GM12873 (cell line): ENCODE measurements at regions not wholly inside any gene's neighbourhood (a gene's known extent, or its start where the extent isn't known, plus 50 kb on each side); places are given as distances from the start of the nearest gene placed in this dataset.

Source experiments
- TF ChIP-seq, protein P1 (sequence below): IDR thresholded peaks from 2 replicates; pipeline ENCODE4 v1.5.1; 2012; ENCODE audit warnings: low read depth, mild to moderate bottlenecking, moderate library complexity, low read length, control low read depth; ENCODE audit not compliant: insufficient read depth; ENCODE audit errors: missing control alignments

DNA sequence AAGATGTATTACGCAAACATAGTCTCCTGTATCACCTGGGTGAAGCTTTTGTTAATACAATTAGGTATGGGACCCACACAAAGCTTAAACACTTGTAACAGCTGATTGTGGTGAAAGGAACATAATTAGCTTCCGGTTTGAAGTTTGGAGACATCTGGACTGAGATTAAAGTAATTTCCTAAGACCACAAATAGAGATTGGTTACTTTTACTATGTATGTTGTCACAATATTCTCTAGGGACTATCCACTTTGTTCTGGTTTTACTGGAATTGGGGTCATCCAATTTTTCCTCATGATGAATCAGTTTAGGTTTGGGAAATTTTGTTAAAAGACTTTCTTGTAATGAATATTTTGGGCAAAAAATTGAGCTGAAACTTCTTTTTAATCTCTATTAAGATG is 71.8 kb upstream of the SAMSN1 start:
- TF ChIP-seq, protein P1, sequence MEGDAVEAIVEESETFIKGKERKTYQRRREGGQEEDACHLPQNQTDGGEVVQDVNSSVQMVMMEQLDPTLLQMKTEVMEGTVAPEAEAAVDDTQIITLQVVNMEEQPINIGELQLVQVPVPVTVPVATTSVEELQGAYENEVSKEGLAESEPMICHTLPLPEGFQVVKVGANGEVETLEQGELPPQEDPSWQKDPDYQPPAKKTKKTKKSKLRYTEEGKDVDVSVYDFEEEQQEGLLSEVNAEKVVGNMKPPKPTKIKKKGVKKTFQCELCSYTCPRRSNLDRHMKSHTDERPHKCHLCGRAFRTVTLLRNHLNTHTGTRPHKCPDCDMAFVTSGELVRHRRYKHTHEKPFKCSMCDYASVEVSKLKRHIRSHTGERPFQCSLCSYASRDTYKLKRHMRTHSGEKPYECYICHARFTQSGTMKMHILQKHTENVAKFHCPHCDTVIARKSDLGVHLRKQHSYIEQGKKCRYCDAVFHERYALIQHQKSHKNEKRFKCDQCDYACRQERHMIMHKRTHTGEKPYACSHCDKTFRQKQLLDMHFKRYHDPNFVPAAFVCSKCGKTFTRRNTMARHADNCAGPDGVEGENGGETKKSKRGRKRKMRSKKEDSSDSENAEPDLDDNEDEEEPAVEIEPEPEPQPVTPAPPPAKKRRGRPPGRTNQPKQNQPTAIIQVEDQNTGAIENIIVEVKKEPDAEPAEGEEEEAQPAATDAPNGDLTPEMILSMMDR: no peak

DNA sequence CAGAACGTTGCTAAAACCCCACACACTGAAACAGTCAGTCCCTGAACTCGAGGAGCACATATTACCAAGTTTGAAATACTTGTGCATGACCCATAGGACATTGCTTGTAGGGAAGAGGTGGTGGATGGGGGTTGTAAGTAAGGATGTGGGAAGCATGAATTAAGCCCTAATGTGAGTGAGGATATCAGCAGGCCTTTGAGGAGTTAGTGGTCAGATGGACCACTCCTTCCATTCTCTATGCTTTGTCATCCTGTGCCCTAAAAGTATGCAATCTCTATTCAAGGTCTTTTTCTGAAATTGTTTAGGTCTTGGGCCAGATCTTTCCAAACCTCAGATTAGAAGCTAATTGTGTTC is 70.9 kb upstream of the SAMSN1 start:
- TF ChIP-seq, protein P1: no peak

DNA sequence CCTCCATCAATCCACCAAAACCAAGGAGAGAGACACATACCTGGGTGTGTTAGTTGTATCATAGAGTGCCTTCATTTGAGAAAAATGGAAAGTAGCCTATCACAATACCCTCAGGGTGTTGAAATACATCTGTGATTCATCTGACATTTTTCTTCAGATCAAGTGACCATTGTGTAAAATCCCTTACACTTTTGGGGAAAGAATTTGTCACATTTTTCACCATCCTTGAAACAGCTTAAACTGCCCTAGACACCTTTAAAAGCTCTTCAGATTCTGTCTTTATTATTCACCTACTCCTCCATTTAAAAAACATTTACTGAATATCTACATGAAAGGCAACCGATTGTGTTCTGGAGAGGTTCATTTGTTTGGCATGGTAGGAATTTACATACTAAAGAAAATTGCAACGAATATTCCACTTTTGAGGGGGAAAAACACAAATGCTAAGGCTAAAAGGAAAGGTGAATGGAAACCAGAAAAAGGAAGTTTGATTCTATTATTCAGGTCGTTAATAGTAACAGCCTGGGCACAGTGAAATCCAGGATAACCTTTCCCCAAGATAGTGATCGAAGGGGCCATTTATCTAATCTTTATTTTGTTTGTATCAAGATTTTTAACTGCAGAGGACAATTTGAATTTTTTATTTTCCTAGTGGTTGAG is 70.4 kb upstream of the SAMSN1 start:
- TF ChIP-seq, protein P1: no peak

DNA sequence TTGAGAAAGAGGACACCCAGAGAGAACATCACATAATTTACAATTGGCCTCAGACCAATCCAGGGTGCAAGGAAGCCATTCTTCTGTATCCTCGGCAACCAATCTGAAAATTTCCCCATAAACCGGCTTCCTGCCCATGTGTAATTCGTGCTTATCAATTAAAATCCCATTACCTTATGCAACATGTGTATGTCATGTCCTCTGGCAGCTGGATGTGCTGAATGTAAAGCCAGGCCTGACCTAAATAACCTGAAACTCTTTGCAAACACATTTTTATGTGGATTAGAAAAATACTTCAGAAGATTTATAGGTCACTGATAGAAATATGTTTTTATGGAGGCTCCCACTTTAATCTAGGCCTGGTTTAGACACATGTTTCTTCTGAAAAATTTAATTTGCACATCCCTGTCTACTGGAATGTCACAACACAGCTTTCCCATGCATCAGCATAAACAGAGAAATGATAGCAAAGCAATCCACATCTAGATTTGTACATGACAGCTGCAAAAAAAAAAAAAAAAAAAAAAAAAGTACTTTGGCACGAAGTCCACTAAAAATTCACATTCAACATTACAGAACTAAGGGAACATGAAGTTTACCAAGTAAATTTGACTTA is 69.4 kb upstream of the SAMSN1 start:
- TF ChIP-seq, protein P1: no peak

DNA sequence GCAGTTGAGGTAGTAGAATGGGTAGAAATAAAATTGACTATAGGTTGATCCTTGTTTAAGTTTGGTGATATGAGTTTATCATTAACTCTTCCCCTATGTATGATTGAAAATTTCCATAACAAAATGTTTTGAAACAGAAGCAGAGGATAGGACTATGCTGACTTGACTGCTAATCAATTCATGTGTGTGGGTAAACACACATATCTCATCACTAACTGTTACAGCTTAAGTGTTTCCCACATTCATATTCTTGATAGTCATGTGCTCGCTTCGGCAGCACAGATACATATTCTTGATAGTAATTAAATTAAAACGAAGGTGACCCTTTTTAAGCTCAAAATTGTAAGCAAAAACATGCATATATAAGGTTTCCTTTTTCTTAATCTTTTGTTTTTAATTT is 68.2 kb upstream of the SAMSN1 start:
- TF ChIP-seq, protein P1: no peak

DNA sequence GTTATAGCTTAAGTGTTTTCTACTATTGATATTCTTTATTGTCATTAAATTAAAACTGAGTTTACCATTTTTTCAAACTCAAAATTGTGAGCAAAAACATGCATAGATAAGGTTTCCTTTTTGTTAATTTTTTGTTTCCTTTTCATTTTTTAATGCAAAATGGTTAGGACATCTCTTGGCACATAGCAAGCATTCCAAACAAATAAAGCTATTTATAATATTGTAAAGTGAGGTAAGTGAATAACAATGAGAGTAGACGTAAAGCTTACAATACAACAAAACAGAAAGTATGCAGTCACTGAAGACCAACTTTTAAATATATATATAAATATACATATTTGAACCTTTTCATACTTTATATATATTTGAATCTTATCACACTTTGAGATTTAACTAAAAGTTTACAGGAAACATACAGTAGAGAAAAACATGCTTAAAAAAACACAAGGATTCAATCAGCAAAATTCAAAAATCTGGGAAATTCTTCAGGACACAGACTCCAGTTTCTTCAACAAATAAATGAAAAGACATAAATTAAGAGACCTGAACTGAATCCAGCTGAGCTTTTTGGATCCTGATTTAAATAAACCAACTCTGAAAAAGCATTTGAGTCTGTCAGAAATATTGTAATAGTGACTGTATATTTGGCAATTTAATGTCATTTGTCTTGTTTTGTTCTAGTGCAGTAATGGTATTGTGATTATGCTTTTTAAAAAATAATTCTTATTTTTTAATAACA is 67.5 kb upstream of the SAMSN1 start:
- TF ChIP-seq, protein P1: no peak

DNA sequence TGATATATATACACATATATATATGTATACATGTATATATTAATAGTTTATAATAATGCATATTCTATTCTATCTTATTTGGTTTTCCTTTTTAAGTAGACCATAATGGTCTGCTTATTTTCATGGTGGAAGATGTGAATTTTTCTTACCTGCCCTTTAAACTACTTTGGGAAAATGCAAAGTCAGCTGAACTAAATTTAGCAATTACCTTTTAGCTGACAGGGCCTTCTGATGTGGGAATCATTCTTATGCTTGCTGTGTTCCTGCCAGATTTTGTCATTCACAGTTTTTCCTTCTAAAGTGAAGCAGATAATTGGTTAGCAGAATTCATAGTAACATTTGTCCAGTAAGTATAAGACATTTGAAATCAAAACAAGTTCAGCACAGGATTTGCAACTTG is 63.2 kb upstream of the SAMSN1 start:
- TF ChIP-seq, protein P1: no peak
